Fibroblast of lung (primary cell): ENCODE measurements at regions not wholly inside any gene's neighbourhood (a gene's known extent, or its start where the extent isn't known, plus 50 kb on each side); places are given as distances from the start of the nearest gene placed in this dataset.
"Not testable (repeated sequence)": the region's sequence is repeated elsewhere in the genome, so short reads cannot be mapped to it uniquely, and the experiment has no call there.

ENCODE experiments used
- DNase-seq, 2 donors: peaks; one replicate each; pipeline versions ENCODE4 v3.0.0 to v3.0.0-alpha.2; 2010; ENCODE audit warnings: low read depth in 2 of 2
- H2AFZ ChIP-seq: 2 replicates; pipeline ENCODE4 v1.5.1; 2012; ENCODE audit warnings: low read length, control low read depth, inconsistent platforms
- H3K27ac ChIP-seq: 2 replicates; pipeline ENCODE4 v1.5.1; 2011; ENCODE audit warnings: low read length, control low read depth; ENCODE audit not compliant: insufficient read depth
- H3K27me3 ChIP-seq: 2 replicates; pipeline ENCODE4 v1.5.1; 2011; ENCODE audit warnings: mild to moderate bottlenecking, low read length; ENCODE audit not compliant: control insufficient read depth, insufficient read depth
- H3K36me3 ChIP-seq: 2 replicates; pipeline ENCODE4 v1.5.1; 2011; ENCODE audit warnings: low read length; ENCODE audit not compliant: control insufficient read depth, insufficient read depth
- H3K4me1 ChIP-seq: 2 replicates; pipeline ENCODE4 v1.5.1; 2011; ENCODE audit warnings: low read length; ENCODE audit not compliant: control insufficient read depth, insufficient read depth; ENCODE audit errors: extremely low read depth
- H3K4me2 ChIP-seq: 2 replicates; pipeline ENCODE4 v1.5.1; 2011; ENCODE audit warnings: low read length, control low read depth; ENCODE audit not compliant: insufficient read depth; ENCODE audit errors: extremely low read depth
- H3K4me3 ChIP-seq, 4 experiments: fragments of 200-600 bp in 1 of 4; sonication (generic) in 1 of 4; replicated peaks in 1 of 4; 2 replicates each; pipeline ENCODE4 v1.5.1; 2011 to 2016; ENCODE audit warnings: low read length in 4 of 4, low read depth in 3 of 4, mild to moderate bottlenecking in 3 of 4, control low read depth in 2 of 4, inconsistent platforms in 1 of 4, mixed read lengths in 1 of 4; ENCODE audit not compliant: insufficient read depth in 1 of 4; ENCODE audit errors: control extremely low read depth in 1 of 4
- H3K79me2 ChIP-seq: 2 replicates; pipeline ENCODE4 v1.5.1; 2012; ENCODE audit warnings: mild to moderate bottlenecking, low read length, inconsistent platforms; ENCODE audit not compliant: control insufficient read depth, insufficient read depth
- H3K9ac ChIP-seq: 2 replicates; pipeline ENCODE4 v1.5.1; 2011; ENCODE audit warnings: mild to moderate bottlenecking, low read length, control low read depth; ENCODE audit not compliant: insufficient read depth
- H3K9me3 ChIP-seq: 2 replicates; pipeline ENCODE4 v1.5.1; 2012; ENCODE audit warnings: low read depth, low read length; ENCODE audit not compliant: control insufficient read depth, insufficient read depth
- H4K20me1 ChIP-seq: 2 replicates; pipeline ENCODE4 v1.5.1; 2011; ENCODE audit warnings: low read length; ENCODE audit not compliant: control insufficient read depth, insufficient read depth; ENCODE audit errors: extremely low read depth
- EZH2 ChIP-seq: IDR thresholded peaks from 2 replicates; pipeline ENCODE4 v1.5.1; 2012; ENCODE audit warnings: low read length, control low read depth, mild to moderate bottlenecking; ENCODE audit errors: missing control alignments
- TF ChIP-seq, protein P1 (sequence below), 2 donors: IDR thresholded peaks in 1 of 2; conservative IDR thresholded peaks in 1 of 2; 1 replicate in 1 of 2; 2 replicates in 1 of 2; pipeline ENCODE4 v1.5.1; 2011 to 2012; ENCODE audit warnings: low read length in 2 of 2, control low read depth in 1 of 2, inconsistent platforms in 1 of 2, low read depth in 1 of 2, mild to moderate bottlenecking in 1 of 2

DNA sequence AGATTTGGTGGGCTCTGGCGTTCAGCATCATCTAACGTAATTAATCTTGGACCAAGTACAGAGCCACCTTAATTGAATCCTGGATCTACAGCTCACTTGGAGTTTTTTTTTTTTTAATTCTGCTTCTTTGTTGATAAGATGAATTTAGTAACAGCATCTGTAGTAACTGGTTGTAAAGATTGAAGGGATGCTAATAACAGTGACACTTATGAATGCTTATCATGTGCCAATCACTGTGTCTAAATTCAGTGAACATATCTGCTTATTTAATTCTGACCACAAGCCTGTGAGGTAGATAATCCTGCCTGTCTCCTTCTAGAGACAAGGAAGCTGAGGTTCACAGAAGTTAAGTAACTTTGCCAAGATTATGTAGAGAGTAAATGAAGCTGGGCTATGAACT lies 408.0 kb downstream of the RWDD3 start:
- TF ChIP-seq EZH2 = no peak
- TF ChIP-seq, protein P1, sequence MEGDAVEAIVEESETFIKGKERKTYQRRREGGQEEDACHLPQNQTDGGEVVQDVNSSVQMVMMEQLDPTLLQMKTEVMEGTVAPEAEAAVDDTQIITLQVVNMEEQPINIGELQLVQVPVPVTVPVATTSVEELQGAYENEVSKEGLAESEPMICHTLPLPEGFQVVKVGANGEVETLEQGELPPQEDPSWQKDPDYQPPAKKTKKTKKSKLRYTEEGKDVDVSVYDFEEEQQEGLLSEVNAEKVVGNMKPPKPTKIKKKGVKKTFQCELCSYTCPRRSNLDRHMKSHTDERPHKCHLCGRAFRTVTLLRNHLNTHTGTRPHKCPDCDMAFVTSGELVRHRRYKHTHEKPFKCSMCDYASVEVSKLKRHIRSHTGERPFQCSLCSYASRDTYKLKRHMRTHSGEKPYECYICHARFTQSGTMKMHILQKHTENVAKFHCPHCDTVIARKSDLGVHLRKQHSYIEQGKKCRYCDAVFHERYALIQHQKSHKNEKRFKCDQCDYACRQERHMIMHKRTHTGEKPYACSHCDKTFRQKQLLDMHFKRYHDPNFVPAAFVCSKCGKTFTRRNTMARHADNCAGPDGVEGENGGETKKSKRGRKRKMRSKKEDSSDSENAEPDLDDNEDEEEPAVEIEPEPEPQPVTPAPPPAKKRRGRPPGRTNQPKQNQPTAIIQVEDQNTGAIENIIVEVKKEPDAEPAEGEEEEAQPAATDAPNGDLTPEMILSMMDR (conservative IDR thresholded peaks at IDR 0.05 in 1 of 2, IDR thresholded peaks at IDR 0.05 in 1 of 2; ENCODE audit: low read depth in 1 of 2, low read length in 2 of 2) = no peak
- Histone ChIP-seq H3K4me1 (no peaks in the 10 kb centered on the region), H3K9ac (no peak overlapping the region), H3K4me2 (no peak overlapping the region), H3K36me3 (no peaks in the 10 kb centered on the region), H3K9me3 (no peaks in the 10 kb centered on the region), H4K20me1 (no peaks in the 10 kb centered on the region), H3K4me3 (no peak overlapping the region), H3K27me3 (no peaks in the 10 kb centered on the region), H3K79me2 (no peaks in the 10 kb centered on the region), H2AFZ (no peak overlapping the region), H3K27ac (no peak overlapping the region)
- DNase-seq = no peak

DNA sequence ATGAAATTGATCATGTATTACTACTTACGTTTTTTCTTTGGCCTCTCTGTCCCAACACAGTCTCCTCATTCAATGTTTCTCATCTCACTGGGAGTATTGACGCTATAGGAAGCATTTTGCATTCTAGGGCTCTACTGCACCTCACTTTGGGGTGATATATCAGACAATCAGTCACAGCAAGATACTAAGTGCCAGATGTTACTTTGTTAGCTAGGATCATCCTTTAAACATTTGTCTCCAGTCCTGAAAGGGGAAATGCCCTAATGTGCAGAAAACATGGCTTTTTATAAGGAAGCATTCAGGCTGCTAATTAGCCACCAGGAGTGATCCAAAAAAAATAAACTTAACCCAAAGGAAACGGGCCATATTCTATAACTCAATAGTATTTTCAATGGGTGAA lies 409.1 kb downstream of the RWDD3 start:
- no peak overlapping the region for H3K9ac ChIP-seq
- DNase-seq = no peak
- H4K20me1 ChIP-seq = no peaks in the 10 kb centered on the region
- H3K4me3 ChIP-seq = no peak overlapping the region
- H3K36me3 ChIP-seq = no peaks in the 10 kb centered on the region
- no peaks in the 10 kb centered on the region for H3K9me3 ChIP-seq
- H3K4me1 ChIP-seq = no peaks in the 10 kb centered on the region
- H2AFZ ChIP-seq = no peak overlapping the region
- no peak for TF ChIP-seq EZH2
- TF ChIP-seq, protein P1 (conservative IDR thresholded peaks at IDR 0.05 in 1 of 2, IDR thresholded peaks at IDR 0.05 in 1 of 2; ENCODE audit: low read depth in 1 of 2, low read length in 2 of 2) = no peak
- H3K27ac ChIP-seq = no peak overlapping the region
- H3K27me3 ChIP-seq = no peaks in the 10 kb centered on the region
- no peak overlapping the region for H3K4me2 ChIP-seq
- H3K79me2 ChIP-seq = no peaks in the 10 kb centered on the region

DNA sequence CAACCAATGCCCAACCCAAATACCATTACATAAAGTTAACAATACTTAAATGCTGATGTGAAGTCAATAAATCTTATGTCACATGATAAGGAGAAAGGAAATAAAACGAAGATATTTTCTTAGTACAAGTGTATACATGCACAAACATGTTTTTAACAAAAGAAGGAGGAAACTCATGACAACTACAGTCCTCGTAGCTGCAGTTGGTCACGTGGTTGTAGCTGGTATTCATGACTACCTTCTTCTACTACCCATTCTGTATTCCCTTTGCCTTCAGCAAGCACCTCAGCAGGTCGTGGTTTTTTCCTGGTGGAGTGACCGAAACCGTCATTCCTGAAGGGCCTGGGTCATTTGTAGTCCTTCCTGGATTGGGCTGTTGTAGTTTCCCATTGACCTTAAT lies 411.1 kb downstream of the RWDD3 start:
- DNase-seq, H4K20me1 ChIP-seq, H3K9me3 ChIP-seq, H3K27ac ChIP-seq, H3K79me2 ChIP-seq, H3K4me3 ChIP-seq, H3K4me1 ChIP-seq, H3K4me2 ChIP-seq, H3K36me3 ChIP-seq, H2AFZ ChIP-seq, H3K27me3 ChIP-seq, H3K9ac ChIP-seq: not testable (repeated sequence)

DNA sequence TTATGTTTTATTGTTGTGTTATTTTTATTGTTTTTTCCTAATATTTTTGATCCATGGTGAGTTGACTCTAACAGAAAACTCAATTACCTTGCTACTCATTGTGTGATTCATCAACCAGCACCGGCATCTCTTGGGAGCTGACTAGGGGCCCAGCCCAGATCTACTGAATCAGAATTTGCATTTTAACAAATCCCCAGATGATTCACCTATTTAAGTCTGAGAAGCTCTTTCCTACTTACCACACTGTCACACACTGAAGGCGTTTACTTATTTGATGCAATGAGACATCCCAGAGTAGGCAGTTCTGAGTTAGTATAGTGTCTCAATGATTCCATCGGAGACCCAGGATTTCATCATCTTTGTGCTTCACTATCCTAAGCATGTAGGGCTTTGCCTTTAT lies 416.6 kb downstream of the RWDD3 start:
- Histone ChIP-seq H2AFZ (no peak overlapping the region), H3K27ac (no peak overlapping the region), H3K4me1 (no peaks in the 10 kb centered on the region), H4K20me1 (no peaks in the 10 kb centered on the region), H3K9ac (no peak overlapping the region), H3K4me2 (no peak overlapping the region), H3K9me3 (no peaks in the 10 kb centered on the region), H3K4me3 (no peak overlapping the region), H3K79me2 (no peaks in the 10 kb centered on the region), H3K27me3 (no peaks in the 10 kb centered on the region), H3K36me3 (no peaks in the 10 kb centered on the region)
- no peak for DNase-seq
- TF ChIP-seq, protein P1 (conservative IDR thresholded peaks at IDR 0.05 in 1 of 2, IDR thresholded peaks at IDR 0.05 in 1 of 2; ENCODE audit: low read depth in 1 of 2, low read length in 2 of 2) = no peak
- no peak for TF ChIP-seq EZH2
